GM19035 (cell line): ENCODE measurements at regions not wholly inside any gene's neighbourhood (a gene's known extent, or its start where the extent isn't known, plus 50 kb on each side); places are given as distances from the start of the nearest gene placed in this dataset.

Experiments used
- ATAC-seq: cut with Tn5 transposase; IDR thresholded peaks from one replicate; pipeline ENCODE4 v1.9.1; 2021; ENCODE audit not compliant: unreplicated experiment

DNA sequence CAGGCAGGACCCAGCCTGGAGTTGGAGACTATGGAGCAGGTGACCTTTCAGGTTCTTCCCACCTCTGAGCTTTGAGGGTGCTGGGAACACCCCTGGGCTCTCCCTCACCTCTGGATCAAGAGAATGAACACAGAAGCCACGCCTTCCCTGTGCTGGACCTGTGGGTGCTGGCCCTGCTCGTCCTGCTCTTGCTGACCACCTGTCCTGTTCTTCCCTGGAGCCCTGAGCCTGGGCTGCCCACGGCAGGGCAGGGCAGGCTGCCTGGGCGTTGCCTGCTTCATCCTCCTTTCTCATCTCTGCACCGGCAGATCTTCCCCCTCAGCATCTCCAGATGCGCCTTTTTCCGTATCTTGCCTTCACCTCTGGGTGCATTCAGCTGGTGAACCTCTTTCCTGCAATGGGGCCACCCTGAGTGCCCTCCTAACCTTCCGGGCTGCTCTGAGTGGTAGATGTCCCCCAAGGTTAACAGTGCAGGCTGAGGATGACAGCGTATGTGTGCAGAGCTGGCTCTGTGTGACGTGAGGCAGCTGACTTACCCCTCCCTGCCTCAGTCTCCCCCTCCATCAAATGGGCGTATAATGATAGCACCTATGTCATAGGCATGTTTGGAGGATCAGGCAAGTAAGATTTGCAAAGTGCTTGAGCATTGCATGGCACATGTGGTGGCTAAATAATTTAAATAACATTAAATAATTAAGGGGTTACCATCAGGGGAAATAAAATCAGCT is 225.8 kb upstream of the CIBAR2 start:
- no peak for ATAC-seq

DNA sequence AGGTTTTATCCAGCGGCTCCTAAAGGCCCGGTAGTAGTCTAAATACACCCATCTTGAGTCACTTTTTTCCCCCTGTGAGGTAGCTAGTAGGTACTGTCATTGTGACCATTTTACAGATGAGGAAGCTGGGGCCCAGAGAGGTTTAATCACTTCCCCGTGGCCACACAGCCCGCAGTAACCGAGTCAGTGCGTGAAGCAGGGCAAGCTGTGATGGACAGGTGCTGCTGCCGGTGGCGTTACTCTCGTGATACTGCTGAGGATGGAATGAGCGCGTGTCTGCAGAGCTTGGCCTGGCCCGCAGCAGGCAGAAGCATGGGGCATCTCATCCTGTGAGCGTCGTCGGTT is 226.3 kb upstream of the CIBAR2 start:
- ATAC-seq, result no peak

DNA sequence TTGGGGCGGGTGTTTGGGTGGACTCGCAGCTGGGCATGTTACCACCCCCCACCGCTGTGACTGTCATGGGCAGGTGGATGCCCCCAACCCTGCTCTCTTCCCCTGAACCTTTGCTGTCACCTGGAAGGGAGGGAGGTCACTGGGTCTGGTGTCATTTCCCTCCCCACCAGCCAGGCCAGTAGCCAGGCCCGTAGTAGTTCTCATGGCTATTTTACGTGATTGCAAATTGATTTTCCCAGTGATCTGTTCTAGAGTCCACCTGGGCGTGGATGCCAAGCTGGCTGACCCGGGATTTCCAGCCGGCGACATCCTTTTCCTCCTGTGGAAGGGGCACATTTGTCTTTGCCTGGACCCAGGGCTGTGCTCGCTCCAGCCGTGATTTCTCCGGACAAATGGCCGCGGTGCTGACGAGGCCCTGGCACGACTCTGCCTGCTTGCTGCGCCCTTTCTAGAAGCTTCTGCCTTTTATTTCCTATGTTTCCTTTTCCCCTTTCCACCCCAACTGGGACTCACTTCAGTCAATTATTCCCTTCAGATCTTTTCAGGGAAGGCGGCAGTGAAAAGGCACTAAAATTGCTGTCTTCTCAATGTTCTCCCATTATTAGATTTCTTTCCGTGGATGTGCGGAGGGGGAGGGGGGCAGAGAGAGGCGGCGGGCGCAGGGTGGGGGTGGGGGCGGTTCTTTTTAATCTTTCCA is 226.9 kb upstream of the CIBAR2 start:
- ATAC-seq, result no peak

DNA sequence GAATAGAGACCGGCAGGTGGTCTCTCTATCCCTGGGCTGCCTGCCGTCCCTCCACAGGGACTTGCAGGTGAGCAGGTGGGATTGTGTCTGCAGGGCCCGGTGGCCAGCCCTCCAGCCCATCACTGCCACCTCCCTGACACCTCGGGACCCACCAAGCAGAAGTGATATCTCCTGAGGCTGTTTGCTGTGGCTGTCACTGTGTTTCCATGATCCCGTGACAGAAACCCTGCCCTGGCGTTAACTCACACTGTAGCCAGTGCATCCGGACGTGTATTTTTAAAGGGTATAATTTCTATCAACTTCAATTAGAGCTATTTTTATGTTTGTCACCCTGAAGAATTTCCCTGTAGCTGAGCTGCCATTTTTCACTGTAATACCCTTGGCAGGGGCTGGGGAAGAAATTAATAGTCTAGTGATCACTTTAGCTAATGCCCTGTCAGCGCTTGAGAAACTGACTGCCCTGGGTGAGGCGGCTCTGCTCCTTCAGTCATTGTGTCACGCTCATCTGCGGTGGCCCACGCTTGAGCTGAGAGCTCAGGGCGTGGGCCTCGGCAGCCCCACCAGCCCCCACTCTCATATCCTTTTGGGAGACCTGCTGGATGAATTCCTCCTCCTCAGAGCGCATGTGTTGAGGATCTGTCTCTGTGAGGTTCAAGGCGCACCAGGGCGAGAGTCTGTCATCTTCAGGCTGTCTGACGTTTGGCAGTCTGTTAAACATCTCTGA is 229.9 kb upstream of the CIBAR2 start:
- no peak for ATAC-seq

DNA sequence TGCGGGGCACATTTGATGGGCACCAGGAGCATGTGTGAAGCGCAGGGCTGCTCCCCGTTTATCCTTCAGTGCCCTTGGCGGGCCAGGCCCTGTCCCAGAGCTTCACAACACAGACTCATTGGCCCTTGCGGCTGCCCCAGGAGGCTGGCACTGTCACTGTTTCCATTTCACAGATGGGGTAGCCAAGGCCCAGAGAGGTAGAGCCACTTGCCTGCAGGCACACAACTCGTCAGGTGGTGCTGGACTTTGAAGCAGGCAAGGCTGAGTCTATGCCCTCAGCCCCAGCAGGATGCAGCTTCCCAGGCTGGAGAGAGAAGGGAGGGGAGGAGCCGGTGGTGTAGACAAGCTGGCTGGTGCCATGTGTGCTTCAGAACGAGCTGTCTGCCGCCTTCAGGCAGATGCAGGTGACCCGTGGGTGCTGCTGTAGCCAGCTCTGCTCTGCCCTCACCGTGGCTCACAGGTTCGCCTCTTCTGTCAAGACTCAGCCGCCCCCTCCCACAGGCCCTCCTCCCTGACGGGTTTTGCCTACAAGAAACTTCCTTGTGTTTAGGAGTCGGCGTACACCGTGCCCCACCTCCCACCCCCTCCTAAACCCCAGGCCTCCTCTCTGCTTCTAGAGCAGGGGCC is 232.3 kb upstream of the CIBAR2 start:
- ATAC-seq, result no peak

DNA sequence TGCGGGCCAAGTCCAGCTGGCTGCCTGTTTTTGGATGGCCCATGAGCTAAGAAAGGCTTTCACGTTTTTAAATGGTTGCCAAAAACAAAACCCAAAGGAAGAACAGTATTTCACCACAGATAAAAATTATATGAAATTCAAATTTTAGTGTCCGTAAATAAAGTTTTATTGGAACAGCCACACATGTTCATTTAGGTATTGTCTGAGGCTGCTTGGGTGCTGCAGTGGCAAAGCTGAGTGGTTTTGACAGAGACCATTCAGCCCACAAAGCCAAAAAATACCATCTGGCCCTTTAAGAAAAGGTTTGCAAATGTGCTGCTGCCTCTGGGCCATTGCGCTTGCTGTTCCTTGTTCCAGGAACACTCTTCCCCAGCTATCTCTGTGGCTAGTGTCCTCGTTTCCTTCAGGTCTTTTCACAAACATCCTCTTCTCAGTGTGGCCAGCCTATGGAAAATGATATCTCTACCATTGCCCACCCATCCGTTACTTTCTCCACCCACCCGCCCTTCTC is 232.9 kb upstream of the CIBAR2 start:
- no peak for ATAC-seq

DNA sequence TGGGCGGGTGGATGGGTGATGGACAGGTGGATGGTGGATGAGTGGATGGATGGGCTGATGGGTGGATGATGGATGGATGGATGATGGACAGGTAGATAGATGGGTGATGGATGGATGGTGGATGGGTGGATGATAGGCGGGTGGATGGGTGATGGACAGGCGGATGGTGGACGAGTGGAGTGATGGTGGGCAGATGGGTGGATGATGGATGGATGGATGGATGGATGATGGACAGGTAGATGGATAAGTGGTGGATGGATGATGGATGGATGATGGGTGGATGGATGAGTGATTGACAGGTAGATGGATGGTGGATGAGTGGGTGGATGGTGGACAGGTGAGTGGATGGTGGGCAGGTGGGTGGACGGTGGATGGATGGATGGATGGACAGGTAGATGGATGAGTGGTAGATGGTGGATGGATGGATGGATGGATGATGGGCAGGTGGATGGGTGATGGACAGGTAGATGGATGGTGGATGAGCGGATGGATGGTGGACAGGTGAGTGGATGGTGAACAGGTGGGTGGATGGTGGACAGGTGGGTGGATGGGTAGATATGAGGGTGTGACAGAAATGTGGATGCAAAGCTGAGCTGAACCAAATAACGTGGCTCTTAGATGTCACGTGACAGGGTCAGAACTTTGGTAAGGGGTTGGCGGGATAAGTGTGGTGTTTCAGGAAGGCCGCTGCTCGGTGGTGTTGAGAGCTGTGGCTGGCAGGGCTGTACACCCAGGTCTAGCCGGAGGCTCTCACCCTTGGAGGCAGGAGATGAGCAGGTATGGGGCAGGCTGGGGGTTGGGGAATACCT is 234.3 kb upstream of the CIBAR2 start:
- ATAC-seq, result no peak

DNA sequence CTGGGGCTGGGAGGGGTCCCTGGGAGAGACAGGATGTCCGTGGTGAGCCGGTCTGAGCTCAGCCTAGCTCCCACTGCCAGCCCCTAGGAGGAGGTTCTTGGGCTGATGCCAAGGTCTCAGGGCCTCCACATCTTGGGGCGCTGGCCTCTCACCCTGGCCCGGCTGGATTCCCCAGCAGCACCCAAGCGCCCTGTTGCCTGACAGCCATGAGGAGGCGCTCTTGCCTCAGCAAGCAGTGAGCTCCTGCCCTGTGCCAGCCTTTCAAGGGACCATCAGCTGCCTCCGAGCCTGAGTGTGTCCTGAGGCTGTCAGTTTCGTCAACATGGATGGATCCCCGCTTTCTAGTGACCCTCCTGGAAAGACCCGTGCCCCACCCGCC is 234.9 kb upstream of the CIBAR2 start:
- no peak for ATAC-seq

DNA sequence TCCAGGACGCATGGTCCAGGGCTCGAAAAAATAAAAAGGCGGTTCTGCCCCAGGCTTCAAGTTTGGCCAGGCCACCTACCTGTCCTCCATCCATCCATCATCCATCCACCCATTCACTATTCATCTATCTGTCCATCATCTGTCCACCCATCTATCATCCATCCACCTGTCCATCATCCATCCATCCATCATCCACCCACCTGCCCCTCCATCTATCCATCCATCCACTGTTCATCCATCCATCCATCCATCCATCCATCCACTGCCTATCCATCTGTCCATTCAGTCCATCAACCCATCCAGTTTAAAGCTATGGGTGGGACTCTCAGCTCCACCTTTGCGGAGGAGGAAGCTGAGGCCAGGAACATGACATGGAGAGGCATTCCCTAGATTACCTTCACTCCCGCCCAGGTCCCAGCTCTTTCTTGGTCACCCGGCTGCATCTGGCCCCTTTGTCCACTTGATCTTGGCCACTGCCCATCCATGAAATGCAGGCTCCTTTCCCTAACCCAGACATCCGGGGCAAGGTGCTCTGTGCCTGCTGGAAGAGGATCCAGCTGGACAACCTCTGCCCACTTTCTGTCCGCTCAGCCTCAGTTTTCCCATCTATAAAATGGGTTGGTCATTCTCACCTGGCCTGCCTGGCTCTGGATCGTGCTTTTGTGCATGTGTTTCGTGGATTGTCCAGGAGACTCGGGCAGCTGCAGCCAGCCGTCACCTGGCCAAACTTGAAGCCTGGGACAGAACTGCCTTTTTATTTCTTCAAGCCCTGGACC is 236.0 kb upstream of the CIBAR2 start:
- ATAC-seq, result no peak

DNA sequence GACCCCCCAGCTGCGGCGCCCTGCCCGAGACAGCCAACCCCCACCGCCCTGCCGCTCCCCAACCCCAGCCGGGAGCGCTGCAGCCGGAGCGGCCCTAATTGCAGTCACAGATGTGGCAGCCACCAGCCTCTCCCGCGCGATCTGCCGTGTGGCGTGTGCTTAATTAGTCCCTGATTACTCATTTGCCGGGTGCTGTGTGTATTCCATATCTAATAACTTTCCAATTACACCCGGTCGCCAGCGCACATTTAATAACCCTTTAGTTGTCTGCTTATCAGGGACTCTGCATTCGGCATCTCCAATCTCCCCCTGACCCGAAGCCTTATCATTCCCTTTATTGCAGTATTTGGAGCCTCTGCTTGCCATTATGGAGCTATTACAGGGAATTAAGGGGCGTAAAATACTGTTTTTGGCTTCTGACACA is 236.7 kb upstream of the CIBAR2 start:
- ATAC-seq, result no peak

DNA sequence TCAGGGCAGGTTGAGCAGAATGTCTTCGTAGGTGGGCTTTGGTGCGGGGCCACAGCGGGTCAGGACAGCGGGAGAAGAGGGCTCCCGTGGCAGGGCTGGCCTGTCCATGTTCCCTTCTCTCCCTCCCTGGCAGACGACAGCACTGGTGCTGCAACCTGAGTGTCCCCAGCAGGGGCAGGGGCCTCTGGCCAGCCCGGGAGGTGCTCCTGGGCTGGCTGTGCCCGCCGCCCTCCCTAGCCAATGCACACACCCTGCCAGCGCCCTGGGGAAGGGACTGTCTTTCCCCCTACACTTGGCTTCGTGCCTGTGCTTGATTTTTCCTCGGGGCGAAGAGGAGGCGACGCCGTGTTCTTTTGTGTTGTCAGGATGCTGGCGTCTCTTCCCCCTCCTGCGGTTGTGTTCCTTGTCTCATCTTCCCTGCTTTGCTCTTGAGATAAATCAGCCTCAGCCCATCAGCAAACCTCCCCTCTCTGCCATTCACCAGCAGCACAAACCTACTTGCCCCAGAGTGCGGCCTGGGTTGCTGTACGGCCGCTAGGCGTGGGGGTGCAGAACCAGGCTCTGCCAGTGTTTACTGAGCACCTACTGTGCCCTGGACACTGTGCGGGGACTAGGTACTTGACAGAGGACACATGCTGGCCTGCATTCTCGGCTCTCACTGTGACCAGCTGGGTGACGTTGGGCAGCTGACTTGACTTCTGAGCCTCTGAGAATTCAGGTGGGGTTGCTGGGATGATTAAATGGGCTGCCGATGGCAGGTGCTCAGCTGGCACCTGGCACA is 237.3 kb upstream of the CIBAR2 start:
- no peak for ATAC-seq

DNA sequence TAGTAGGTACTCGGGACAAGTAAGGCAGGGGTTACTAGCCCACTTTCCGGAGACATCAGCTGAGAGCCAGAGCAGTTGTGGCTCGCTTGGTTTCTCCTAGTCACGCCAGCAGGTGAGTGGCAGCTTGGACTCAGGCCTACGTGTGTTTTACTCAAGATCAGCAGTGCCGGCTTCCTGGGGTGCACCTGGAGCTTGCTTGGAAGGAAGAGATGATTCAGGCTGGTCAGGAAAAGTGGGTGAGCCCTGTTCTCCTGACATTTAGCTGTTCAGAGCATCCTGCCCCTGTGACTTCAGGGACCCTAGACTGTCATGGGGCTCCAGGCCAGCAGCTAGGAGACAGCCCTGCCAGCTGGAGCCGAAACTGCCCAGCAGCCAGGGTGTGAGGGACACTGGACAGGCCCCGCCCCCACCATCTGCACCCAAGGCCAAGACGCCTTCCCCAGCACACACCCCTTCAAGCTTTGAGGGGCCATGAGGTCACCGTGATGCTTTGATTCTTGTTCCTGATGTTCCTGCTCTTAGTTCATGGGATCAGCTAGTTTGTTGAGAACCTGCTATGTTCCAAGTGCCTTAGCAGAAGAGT is 238.0 kb upstream of the CIBAR2 start:
- no peak for ATAC-seq

DNA sequence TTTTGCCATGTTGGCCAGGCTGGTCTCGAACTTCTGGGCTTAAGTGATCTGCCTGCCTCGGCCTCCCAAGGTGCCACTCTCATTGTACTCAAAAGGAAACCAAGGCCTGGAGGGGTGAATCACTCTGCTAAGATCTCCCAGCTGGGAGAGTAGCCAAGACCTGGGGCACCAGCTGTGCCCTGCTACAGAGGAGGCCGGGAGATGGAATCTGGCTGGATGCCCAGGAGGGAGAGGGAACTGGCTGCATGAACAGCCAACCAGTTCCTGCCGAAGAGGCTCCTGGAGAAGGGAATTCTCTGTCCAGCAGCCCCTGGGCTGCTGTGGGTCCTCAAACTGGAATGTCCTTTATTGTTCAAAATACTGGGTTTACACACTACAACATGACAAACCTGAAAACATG is 238.7 kb upstream of the CIBAR2 start:
- no peak for ATAC-seq

DNA sequence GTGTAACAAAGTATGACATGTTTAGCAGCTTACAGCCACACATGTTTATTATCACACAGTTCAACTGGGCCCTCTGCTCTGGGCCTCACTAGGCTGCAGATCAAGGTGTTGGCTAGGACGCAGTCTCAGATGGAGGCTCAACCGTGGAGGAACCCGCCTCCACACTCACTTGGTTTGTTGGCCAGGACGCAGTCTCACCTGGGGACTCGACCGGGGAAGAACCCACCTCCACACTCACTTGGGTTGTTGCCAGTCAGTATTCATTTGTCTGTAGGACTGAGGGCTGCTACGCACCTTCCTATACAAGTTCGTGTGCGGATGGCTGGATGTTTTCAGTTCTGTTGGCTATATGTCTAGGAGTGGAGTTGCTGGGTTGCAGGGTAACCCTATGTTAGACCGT is 240.7 kb upstream of the CIBAR2 start:
- no peak for ATAC-seq

DNA sequence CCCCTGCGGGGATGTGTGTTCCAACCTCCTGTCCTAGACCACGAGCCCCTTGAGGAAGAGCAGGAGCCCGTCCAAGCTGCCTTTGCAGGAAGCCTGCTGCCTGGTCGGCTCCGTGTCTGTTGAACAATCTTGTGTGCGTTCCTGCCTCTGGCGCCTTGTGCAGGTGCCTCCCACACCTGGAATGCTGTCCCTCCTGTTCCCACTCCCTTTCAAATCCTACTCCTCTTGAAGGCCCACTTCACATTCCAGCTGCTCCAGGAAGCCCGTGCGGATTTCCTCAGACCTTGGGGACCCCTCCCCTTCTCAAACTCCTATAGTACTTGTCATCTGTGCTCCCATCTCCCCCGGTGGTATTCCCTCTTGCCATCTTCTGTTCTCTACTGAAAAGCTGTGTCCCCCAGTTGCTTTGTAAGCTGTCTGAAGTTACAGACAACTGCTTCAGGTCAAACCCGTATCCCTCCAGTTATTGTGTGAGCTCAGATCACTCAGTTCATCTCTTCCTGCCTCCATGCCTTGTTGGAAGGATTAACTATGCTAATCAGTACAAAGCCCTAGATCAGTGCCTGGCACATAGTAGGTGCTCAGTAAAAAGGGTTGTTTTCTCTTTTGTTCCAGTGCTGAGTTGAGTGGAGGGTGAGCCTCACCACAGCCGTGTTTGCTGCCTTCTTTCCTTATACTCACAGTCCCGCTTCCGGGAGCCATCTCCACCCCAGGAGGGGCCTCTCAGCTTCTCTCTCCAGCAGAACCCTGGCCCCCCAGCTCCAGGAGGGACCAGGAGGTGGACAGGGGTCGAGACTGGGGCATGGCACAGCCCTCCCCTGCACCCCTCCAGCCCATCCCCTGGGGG is 241.8 kb upstream of the CIBAR2 start:
- no peak for ATAC-seq

DNA sequence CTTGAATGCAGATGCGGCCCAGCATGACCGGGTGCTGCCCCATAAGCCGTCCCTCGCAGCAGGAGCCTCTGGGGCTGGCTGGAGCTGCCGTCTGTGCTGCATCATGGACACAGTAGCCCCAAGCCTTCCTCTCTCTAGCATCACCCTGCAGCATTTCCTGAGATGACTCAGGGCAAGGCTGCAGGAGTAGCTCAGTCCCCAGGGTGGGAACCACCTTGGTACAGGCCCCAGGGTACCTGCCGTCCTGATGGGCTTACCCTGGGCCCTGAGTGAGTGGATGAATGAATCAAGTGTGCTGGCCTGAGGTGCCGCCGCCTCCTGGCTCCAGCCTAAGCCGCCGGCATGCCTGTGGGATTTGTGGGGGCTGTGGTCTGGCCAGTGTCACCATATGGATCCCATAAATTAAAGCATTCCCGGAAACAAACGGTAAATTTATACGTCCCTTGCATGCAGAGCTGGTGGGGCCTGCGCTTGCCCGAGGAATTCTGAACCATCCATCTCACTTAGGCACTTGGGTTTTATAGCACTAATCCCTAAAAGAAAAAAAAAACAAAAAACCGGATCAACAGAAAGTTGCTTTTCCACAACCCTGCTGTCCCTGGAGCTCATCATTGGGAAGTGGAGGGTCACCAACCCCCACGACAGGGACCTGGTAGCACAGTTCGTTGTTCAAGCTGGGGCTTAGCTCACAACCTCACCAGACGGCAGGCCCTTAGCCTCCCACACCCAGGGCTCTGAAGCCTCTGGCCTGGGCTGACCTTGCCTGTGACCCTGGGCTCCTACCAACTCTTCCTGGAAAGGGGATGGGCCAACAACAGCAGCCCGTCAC is 242.6 kb upstream of the CIBAR2 start:
- ATAC-seq, result no peak

DNA sequence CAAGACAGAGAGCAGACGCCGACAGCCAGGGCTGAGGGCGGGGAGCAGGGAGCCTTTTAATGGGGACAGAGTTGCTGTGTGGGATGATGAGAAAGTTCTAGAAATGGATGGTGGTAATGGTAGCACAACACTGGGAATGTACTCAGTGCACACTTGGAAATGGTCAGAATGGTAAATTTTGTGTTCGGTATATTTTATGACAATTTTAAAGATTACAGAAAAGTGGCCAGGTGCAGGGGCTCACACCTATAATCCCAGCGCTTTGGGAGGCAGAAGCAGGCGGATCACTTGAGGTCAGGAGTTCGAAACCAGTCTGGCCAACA is 243.2 kb upstream of the CIBAR2 start:
- no peak for ATAC-seq
